ENCODE measurements at regions not wholly inside any gene's neighbourhood (a gene's known extent, or its start where the extent isn't known, plus 50 kb on each side); places are given as distances from the start of the nearest gene placed in this dataset.

- TF ChIP-seq, protein P1, sequence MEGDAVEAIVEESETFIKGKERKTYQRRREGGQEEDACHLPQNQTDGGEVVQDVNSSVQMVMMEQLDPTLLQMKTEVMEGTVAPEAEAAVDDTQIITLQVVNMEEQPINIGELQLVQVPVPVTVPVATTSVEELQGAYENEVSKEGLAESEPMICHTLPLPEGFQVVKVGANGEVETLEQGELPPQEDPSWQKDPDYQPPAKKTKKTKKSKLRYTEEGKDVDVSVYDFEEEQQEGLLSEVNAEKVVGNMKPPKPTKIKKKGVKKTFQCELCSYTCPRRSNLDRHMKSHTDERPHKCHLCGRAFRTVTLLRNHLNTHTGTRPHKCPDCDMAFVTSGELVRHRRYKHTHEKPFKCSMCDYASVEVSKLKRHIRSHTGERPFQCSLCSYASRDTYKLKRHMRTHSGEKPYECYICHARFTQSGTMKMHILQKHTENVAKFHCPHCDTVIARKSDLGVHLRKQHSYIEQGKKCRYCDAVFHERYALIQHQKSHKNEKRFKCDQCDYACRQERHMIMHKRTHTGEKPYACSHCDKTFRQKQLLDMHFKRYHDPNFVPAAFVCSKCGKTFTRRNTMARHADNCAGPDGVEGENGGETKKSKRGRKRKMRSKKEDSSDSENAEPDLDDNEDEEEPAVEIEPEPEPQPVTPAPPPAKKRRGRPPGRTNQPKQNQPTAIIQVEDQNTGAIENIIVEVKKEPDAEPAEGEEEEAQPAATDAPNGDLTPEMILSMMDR (conservative IDR thresholded peaks at IDR 0.05; ENCODE audit: low read depth, low read length), result no peak
- no peak for TF ChIP-seq EZH2 (IDR thresholded peaks at IDR 0.05; ENCODE audit: borderline replicate concordance, low read depth, low read length, poor library complexity, severe bottlenecking)
Observed at GRCh38 chr20:41889844-41890224, 271.7 kb upstream of the CHD6 start.
